OCI-LY3 (cell line): ENCODE measurements at regions not wholly inside any gene's neighbourhood (a gene's known extent, or its start where the extent isn't known, plus 50 kb on each side); places are given as distances from the start of the nearest gene placed in this dataset.

ENCODE experiments used
- EZH2phosphoT487 ChIP-seq: fragments of 200-600 bp; shearing (Covaris generic); IDR thresholded peaks from 2 replicates; pipeline ENCODE4 v1.6.1; 2018; ENCODE audit warnings: antibody characterized with exemption, mixed run types, low read depth
- TF ChIP-seq, protein P1 (sequence below): fragments of 200-600, 300-600 bp; sonication (generic); IDR thresholded peaks from 2 replicates; pipeline ENCODE4 v1.5.1; 2014; ENCODE audit warnings: antibody characterized with exemption, low read length, low read depth

DNA sequence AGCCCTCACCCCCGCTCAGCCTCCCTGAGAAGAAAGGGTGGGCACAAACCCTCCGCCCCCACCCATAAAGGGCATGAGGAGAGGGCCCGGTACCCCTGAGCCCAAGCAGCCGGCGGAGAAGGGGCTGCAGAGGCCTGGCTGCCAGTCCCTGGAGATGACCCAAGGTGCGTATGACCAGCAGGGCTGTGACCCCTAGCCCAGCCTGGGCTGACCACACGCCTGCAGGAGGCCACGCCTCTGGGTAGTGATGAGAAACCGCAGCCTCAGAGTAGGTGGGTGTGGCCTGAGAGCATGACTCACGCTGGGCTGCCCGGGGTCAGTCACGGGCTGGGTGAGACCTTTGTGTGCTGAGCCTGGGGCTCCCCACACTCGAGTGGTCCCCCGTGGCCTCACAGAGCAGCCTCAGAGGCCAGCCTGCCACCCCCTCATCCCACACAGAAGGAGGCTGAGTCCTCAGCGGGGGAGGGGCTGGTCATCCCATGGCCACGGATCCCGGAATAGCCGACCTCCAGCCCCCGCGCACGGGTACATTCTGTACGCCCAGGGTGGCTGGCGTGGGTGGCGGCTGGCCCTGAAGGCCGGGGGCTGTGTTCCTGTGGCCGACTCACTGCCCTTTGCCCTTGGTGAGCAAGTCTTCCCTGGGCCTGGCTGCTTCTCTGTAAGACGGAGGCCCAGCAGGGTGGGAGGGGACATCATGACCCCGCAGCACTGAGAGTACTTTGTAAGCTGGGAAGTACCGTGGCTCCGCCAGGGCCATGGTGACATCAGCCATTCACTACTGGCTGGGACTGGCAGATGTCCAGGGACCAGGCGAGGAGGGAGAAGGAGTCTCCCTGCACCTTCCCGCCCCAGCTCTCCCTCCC, 110.8 kb upstream of the OTOS start:
- TF ChIP-seq, protein P1, sequence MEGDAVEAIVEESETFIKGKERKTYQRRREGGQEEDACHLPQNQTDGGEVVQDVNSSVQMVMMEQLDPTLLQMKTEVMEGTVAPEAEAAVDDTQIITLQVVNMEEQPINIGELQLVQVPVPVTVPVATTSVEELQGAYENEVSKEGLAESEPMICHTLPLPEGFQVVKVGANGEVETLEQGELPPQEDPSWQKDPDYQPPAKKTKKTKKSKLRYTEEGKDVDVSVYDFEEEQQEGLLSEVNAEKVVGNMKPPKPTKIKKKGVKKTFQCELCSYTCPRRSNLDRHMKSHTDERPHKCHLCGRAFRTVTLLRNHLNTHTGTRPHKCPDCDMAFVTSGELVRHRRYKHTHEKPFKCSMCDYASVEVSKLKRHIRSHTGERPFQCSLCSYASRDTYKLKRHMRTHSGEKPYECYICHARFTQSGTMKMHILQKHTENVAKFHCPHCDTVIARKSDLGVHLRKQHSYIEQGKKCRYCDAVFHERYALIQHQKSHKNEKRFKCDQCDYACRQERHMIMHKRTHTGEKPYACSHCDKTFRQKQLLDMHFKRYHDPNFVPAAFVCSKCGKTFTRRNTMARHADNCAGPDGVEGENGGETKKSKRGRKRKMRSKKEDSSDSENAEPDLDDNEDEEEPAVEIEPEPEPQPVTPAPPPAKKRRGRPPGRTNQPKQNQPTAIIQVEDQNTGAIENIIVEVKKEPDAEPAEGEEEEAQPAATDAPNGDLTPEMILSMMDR = no peak
- TF ChIP-seq EZH2phosphoT487 = no peak
